NCI-H1048 (cell line): ENCODE measurements at regions not wholly inside any gene's neighbourhood (a gene's known extent, or its start where the extent isn't known, plus 50 kb on each side); places are given as distances from the start of the nearest gene placed in this dataset.

ENCODE experiments used
- DNase-seq: peaks from one replicate; lab custom pipeline; 2025; lab: John Stamatoyannopoulos, UW

- DNase-seq, result no peak
Observed at GRCh38 chr2:196442211-196442610, 197.3 kb upstream of the CCDC150 start.

- DNase-seq, result no peak
Observed at GRCh38 chr2:196444442-196444841, 195.1 kb upstream of the CCDC150 start.

- DNase-seq, result no peak
Observed at GRCh38 chr2:196445991-196446390, 193.5 kb upstream of the CCDC150 start.

GRCh38 chr2:196448407-196449079 lies 191.0 kb upstream of the CCDC150 start:
- no peak for DNase-seq

GRCh38 chr2:196449083-196449482 lies 190.4 kb upstream of the CCDC150 start:
- DNase-seq, result no peak

GRCh38 chr2:196452758-196453157 lies 186.8 kb upstream of the CCDC150 start:
- DNase-seq, result no peak

GRCh38 chr2:196453613-196454047 lies 185.9 kb upstream of the CCDC150 start:
- peak; percentile 18 for DNase-seq

- DNase-seq, result no peak
Observed at GRCh38 chr2:196454492-196454891, 185.0 kb upstream of the CCDC150 start.

GRCh38 chr2:196459539-196459938 lies 180.0 kb upstream of the CCDC150 start:
- no peak for DNase-seq

GRCh38 chr2:196463706-196464105 lies 175.8 kb upstream of the CCDC150 start:
- DNase-seq, result no peak

- DNase-seq, result no peak
Observed at GRCh38 chr2:196464311-196464710, 175.2 kb upstream of the CCDC150 start.

- no peak for DNase-seq
Observed at GRCh38 chr2:196466581-196466980, 172.9 kb upstream of the CCDC150 start.

- DNase-seq, result no peak
Observed at GRCh38 chr2:196468394-196468793, 171.1 kb upstream of the CCDC150 start.

GRCh38 chr2:196473617-196474016 lies 165.9 kb upstream of the CCDC150 start:
- DNase-seq, result no peak

- DNase-seq, result no peak
Observed at GRCh38 chr2:196475611-196476010, 163.9 kb upstream of the CCDC150 start.

GRCh38 chr2:196478588-196478987 lies 160.9 kb upstream of the CCDC150 start:
- no peak for DNase-seq

GRCh38 chr2:196479350-196479749 lies 160.2 kb upstream of the CCDC150 start:
- DNase-seq, result no peak

GRCh38 chr2:196480653-196481323 lies 158.7 kb upstream of the CCDC150 start:
- no peak for DNase-seq

- DNase-seq, result no peak
Observed at GRCh38 chr2:196481324-196481697, 158.2 kb upstream of the CCDC150 start.

- no peak for DNase-seq
Observed at GRCh38 chr2:196482119-196483065, 157.1 kb upstream of the CCDC150 start.

GRCh38 chr2:196486146-196486545 lies 153.4 kb upstream of the CCDC150 start:
- no peak for DNase-seq

GRCh38 chr2:196487417-196487816 lies 152.1 kb upstream of the CCDC150 start:
- no peak for DNase-seq

- no peak for DNase-seq
Observed at GRCh38 chr2:196489371-196489770, 150.1 kb upstream of the CCDC150 start.
